ENCODE measurements at regions not wholly inside any gene's neighbourhood (a gene's known extent, or its start where the extent isn't known, plus 50 kb on each side); places are given as distances from the start of the nearest gene placed in this dataset.
"Not testable (repeated sequence)": the region's sequence is repeated elsewhere in the genome, so short reads cannot be mapped to it uniquely, and the experiment has no call there.

GRCh38 chr2:111376971-111377352, 256.2 kb downstream of the BCL2L11 start:
- not testable (repeated sequence) for TF ChIP-seq CTCF (conservative IDR thresholded peaks at IDR 0.05; ENCODE audit: low read depth, low read length); EZH2phosphoT487 (IDR thresholded peaks at IDR 0.05; ENCODE audit: borderline replicate concordance, low read length)

Measured in PC-3 (cell line).